ENCODE measurements at regions not wholly inside any gene's neighbourhood (a gene's known extent, or its start where the extent isn't known, plus 50 kb on each side); places are given as distances from the start of the nearest gene placed in this dataset.
"Not testable (repeated sequence)": the region's sequence is repeated elsewhere in the genome, so short reads cannot be mapped to it uniquely, and the experiment has no call there.

DNA sequence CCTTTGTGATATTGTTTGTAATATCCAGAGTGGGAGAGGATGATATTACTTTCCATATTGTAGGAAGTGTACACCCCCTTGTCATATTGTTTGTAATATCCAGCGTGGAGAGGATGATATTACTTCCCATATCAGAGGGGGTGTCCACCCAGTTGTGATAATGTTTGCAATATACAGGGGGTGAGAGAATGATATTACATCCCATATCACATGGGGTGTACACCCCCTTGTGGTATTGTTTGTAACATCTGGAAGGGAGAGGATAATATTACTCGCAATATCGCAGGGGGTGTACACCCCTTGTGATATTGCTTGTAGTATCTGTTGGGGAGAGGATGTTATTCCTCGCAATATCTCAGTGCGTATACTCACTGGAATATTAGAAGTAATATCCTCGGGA lies 61.5 kb downstream of the PRSS23 start:
- DNase-seq: no peak

DNA sequence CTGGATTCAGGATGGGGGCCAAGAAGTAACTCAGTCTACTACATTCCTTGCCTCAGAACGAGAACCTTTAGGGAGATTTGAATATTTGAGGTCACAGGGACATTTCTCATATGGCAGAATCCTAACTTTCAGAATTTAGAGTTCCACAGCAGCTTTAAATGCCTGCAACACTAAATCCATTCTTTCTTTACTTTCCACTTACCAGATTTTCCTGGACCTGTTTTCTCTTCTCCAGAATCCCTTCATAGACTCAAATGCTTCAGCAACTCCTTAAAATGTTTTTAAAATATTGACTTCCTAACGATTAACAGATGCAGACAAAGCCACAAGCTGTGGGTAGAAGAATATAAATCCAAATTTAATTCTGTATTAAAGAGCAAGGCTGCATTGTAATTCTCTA lies 63.1 kb downstream of the PRSS23 start:
- DNase-seq: no peak

DNA sequence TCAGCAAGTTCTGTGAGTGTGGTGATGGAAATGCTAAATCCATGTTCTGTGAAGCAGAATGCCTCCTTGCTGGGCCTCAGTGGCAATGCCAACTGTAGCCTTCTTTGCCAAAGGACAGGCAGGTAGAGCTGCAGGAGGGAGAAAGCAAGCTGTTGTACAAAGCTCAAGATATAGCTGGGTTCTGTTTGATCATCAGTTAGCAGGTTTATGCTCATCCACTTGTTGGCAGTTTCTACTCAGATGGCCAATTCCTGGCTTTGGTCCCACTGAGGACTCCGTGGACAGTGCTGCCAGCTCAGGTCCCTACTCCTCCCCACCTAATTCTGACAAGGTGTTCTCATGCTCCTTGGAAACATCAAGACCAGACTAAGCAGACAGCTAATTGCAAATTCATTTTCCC lies 65.1 kb downstream of the PRSS23 start:
- no peak for DNase-seq

DNA sequence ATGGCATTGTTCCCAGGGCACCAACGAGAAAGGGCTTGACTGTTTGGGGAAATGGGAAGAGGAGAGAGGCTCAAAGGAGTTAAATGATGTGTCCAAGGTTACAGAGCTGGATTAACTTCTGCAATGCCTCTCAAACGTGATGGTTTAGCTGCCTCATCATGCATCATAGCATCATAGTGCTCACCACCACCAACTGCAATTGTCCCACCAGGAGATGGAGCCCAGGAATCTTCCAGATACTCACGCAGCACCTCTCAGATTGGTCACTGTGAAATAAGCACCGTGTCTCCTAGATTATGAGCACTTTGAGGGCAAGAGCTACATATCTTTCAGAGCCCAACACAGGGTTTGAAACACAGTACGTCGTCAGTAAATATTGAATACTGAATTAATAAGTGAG lies 69.2 kb downstream of the PRSS23 start:
- no peak for DNase-seq

DNA sequence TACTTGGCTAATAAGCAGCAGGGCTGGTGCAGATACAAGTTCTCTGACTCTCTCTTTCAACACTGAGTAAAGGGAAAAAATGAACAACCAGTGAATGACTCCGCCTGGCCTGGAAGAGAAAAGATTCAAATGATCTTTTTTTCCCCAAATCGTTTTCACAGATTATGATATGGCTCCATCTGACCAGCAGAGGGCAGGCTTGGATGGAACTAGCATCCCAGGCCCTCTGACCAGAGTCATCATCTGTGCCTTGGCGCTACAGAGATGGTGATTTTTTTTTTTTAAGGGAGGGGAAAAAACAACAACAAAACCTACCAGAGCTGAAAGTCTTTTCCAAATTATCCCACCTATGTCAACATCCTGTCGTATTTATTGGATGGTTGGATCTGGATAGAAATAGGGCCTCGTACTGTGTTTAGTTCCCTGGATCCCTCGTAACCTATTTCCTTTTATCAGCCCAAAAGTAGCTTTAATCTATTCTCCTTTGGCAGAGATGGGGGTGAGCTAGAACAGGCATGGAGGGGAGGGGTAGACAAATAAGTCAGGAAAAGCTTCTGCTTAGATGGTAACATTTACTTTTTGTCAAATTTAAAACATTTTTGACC lies 69.7 kb downstream of the PRSS23 start:
- peak; percentile 53 for DNase-seq

DNA sequence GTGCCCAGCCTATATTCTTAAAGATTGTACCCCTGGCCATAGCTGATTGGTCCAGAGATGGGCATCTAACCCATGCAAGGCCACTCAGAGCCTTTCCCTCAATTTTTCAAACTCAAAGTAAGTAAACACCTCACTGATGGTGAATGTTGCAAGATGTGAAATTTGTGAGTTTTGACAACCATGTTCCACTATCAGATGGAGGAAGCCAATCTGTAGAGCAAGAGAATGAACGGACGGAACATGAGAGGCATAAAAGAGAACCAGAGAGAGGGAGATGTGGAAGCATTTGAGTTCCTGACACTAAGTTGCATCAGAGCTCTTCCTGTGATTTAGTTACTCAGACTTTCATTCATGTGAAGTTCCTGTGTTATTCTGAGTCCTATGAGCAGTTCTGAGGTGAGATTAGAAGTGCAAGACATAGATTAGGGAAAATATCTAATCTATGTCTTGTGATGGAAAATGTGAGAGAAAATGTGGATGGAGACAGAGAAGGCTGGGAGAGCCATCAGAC lies 73.3 kb downstream of the PRSS23 start:
- no peak for DNase-seq

DNA sequence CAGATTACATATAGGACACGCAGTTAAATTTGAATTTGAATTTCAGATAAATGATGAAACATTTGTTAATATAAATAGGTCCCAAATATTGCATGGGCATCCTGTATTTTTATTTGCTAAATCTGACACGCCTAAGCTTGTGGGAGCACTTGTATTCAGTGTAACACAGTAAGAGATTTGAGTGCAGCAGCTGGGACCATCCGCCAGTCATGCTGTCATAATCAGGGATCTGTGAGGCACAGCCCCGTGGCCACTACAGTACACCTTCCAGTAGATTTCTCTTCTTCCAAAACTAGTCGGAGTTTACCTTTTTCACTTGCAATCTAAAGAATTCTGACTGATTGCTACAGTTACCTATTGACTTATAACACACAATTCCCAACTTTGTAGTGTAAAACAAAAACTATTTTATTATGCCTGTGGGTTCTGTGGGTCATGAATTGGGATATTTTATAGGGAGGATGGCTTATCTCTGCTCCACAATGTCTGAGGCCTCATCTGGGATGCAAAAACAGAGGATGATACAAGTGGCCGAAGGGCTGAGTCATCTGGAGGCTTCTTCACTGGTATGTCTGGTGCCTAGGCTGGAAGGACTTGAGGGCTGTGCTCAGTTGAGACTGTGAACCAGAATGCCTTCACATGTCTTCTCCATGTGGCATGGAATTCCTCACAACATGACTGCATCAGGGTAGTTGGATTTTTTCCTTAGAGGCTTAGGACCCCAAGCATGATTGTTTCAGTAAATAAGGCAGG lies 74.1 kb downstream of the PRSS23 start:
- no peak for DNase-seq

DNA sequence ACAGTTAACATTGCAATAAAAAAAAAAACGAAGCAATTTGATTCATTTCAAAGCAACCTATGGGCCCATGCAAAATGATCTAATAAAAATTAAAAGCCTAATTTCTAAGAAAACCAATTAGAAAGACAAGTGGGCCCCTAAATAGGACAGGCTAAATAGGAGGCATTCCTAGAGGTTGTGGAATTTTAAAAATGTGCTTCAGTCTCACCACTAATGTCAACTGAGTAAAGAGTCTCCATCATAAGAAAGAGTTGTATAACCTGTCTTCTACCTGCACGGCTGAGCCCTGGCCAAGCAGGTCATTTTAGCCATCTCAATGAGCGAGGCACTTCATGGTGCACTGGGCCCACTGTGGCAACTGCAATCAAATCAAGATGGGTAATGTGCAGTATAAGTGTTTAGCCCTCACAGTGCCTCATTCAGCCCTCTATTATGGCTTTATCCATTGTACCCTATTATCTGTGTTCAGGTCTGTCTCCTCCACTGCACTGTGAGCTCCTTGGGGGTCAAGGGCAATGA lies 76.4 kb downstream of the PRSS23 start:
- DNase-seq: no peak

DNA sequence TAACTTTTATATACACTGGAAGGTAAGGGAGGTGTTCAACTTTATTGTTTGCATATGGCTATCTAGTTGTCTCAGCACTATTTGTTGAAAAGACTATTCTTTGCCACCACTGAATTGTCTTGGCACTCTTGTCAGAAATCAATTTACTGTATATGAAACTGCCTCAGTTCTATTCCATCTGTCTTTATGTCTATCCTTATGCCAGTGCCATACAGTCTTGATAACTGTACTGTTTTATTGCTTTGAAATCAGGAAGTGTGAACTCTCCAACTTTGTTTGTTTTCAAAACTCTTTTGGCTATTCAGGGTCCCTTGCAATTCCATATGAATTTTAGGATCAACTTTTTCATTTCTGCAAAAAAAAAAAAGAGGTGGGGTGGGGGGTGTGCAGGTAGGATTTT lies 77.2 kb downstream of the PRSS23 start:
- no peak for DNase-seq

DNA sequence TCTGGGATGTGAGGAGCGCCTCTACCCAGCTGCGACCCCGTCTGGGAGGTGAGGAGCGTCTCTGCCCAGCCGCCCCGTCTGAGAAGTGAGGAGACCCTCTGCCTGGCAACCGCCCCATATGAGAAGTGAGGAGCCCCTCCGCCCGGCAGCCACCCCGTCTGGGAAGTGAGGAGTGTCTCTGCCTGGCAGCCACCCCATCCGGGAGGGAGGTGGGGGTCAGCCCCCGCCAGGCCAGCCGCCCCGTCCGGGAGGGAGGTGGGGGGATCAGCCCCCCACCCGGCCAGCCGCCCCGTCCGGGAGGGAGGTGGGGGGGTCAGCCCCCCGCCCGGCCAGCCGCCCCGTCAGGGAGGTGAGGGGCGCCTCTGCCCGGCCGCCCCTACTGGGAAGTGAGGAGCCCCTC lies 76.0 kb downstream of the FZD4 start:
- not testable (repeated sequence) for DNase-seq

DNA sequence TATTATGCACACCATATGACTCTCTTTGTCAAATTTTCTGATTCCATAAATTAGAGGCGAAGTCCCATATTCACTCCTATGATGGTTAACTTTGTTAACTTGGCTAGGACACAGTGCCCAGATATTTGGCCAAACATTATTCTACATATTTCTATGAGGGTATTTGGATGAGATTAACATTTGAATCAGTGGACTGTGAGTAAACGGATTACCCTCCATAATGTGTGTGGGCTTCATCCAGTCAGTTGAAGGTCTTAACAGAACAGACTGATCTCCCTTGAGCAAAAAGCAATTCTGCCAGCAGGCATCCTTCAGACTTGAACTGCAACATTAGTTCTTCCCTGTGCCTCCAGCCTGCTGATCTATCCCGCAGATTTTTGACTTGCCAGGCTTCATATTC lies 69.9 kb downstream of the FZD4 start:
- no peak for DNase-seq

DNA sequence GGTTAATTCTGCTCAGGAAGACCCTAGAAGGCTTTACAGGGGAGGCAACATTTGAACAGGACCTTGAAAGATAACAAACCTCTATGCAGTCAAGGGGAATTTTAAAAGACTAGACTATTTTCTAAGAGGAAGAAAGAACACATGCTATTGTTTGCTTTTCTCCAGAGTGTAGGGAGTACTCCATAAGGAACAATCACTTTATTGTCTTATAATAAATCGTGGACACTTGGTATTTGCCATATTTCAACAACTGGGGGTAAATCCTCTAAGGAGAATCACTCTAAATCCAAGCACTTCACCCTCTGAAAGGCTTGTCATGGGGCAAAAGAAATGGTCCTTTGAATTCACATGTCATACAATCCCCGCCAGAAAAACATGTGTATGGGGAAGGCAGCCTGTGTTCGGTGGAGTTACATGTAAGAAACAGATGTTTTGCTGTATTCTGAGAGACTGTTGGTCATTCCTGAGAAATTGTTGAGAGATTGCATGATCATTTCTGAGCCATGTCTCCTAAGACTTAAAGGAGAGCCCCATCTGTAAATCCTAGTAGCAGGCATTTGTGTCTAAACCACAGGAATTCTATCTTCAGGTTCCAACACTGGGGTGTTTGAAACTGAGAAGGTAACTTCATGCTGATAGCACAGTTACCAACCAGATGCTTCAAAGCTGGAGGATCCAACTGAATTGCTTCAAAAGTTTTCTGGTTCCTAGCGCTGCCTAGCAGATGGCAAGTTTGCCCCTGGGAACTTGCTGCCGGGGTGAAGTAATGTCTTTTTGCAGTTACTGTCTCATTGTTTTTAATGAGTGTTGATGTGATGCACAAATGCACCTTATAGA lies 66.8 kb downstream of the FZD4 start:
- DNase-seq: no peak

DNA sequence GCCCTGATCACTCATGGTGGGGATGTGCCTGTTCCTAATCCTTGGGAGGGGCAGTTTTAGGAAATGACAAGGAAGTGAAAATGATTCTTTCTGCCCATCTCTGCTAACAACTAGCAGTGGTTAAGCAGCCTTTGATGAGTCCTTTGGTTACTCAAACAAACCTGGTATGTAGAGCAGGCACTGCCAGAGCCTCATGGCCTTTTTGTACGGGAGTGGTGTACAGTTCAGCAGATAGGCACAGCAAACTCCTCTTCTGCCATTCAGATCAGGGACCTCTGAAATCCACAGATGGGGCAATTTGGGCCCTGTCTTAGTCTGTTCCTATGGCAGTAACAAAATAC lies 66.2 kb downstream of the FZD4 start:
- no peak for DNase-seq

DNA sequence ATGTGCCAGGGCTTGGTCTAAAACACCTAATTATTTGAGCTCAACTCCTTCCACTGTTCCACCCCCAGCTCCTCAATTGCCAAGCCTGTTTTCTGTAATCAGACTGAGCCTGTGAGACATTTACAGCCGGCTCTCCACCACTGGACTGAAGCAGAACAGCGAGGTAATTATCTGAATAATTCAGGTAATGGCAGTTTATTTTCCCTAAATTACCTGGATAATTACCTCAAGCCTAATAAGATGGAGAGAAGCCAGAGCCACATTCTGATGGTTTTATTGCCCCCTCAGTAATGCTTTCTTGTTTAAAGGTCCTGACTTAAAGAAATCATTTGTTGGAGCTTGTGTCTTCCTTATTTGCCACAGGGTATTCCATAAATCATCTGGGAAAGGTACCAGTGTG lies 64.2 kb downstream of the FZD4 start:
- DNase-seq: no peak

DNA sequence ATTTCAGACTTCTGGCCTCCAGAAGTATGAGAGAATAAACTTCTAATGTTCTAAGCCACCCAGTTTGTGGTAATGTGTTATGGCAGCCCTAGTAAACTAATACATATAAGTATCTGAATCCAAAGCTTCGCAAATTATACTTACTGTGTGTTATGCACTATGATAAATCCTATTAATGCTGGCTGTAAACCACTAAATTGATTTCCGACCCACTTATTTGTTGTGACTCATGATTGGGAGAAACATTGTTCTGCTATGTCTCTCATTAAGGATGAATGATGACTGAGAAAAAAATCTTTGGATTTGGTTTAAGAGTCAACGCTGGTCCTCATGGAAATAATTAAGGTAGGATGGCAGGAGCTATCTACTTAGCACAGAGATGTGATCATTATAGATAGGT lies 62.0 kb downstream of the FZD4 start:
- DNase-seq: no peak
